ENCODE measurements at regions not wholly inside any gene's neighbourhood (a gene's known extent, or its start where the extent isn't known, plus 50 kb on each side); places are given as distances from the start of the nearest gene placed in this dataset.

GRCh38 chr7:16954321-16954720 is 72.5 kb upstream of the AGR3 start:
- H3K14ac ChIP-seq (ENCODE audit: insufficient read depth, low read length) = no peak overlapping the region
- H3T11ph ChIP-seq (ENCODE audit: low read length) = no peak overlapping the region
- H2BK120ac ChIP-seq (ENCODE audit: low read depth, low read length, poor library complexity, severe bottlenecking) = no peak overlapping the region
- no peak overlapping the region for H2AFZ ChIP-seq (ENCODE audit: low read length)
- H3K79me2 ChIP-seq (ENCODE audit: insufficient read depth, low read length) = no peaks in the 10 kb centered on the region
- Mint-ChIP-seq H3K36me3 (ENCODE audit: insufficient read depth in 1 of 3, low read depth in 3 of 3) (peaks cover under 1 to 8% (median under 1%) of the 10 kb centered on the region in 3 experiments; a peak in 6 of 7 replicates), H3K9me3 (peaks cover 5 to 8% of the 10 kb centered on the region in 2 experiments), H3K27me3 (ENCODE audit: low read depth) (no peaks in the 10 kb centered on the region; the same call in 1 of the 2 replicates), H3K4me3 (no peak overlapping the region), H3K27ac (no peak overlapping the region), H3K4me1 (peaks cover 8 to 10% of the 10 kb centered on the region in 2 experiments)
- H3K4me2 ChIP-seq (ENCODE audit: insufficient read depth, insufficient read length, low read length) = no peak overlapping the region
- no peaks in the 10 kb centered on the region for H3K27me3 ChIP-seq (ENCODE audit: insufficient read depth, low read length)
- no peak overlapping the region for H2BK12ac ChIP-seq (ENCODE audit: insufficient read length, low read depth, low read length)
- H3K4ac ChIP-seq (ENCODE audit: low read depth, low read length) = no peak overlapping the region
- no peak overlapping the region for H3K9ac ChIP-seq (ENCODE audit: extremely low read depth, insufficient read length, low read length)
- H2BK5ac ChIP-seq (ENCODE audit: insufficient read length, low read length) = no peak overlapping the region
- no peak for DNase-seq
- no peak overlapping the region for H3K27ac ChIP-seq (ENCODE audit: insufficient read length, low read depth, low read length)
- no peak overlapping the region for H3K56ac ChIP-seq (ENCODE audit: insufficient read length, low read depth, low read length)
- H4K20me1 ChIP-seq (ENCODE audit: control insufficient read depth, insufficient read depth, insufficient read length) = no peaks in the 10 kb centered on the region
- H2AK5ac ChIP-seq (ENCODE audit: insufficient read length, low read length) = no peak overlapping the region
- H4K91ac ChIP-seq (ENCODE audit: insufficient read length, low read depth, low read length) = no peak overlapping the region
- no peak overlapping the region for H2BK20ac ChIP-seq (ENCODE audit: low read depth, low read length, poor library complexity, severe bottlenecking)
- H4K5ac ChIP-seq (ENCODE audit: insufficient read length, low read depth, low read length) = no peak overlapping the region
- H3K9me3 ChIP-seq (ENCODE audit: control insufficient read depth, low read depth, low read length) = no peaks in the 10 kb centered on the region
- H3K79me1 ChIP-seq (ENCODE audit: insufficient read depth, low read depth, low read length, poor library complexity, severe bottlenecking) = no peaks in the 10 kb centered on the region
- TF ChIP-seq CTCF (conservative IDR thresholded peaks at IDR 0.05) = no peak
- H3K23me2 ChIP-seq (ENCODE audit: insufficient read length, low read depth, low read length, poor library complexity, severe bottlenecking) = no peaks in the 10 kb centered on the region
- no peak overlapping the region for H3K23ac ChIP-seq (ENCODE audit: insufficient read length, low read depth, low read length)
- no peak overlapping the region for H4K8ac ChIP-seq (replicated peaks; ENCODE audit: insufficient read length, low read depth, low read length)
- H2BK15ac ChIP-seq (ENCODE audit: low read depth, low read length) = no peak overlapping the region
- no peak overlapping the region for H3K18ac ChIP-seq (ENCODE audit: insufficient read length, low read depth, low read length)
- WGBS (ENCODE audit: extremely low coverage, insufficient read length, low lambda C conversion rate) = no CpG with 5 or more reads among the region's 3 CpGs
- H3K4me1 ChIP-seq (ENCODE audit: insufficient read depth, low read length) = no peaks in the 10 kb centered on the region
